Skin of body (tissue), 1 donor: ENCODE measurements at regions not wholly inside any gene's neighbourhood (a gene's known extent, or its start where the extent isn't known, plus 50 kb on each side); places are given as distances from the start of the nearest gene placed in this dataset.

ENCODE experiments used
- DNase-seq: peaks from one replicate; lab custom pipeline; 2025; lab: John Stamatoyannopoulos, UW

DNA sequence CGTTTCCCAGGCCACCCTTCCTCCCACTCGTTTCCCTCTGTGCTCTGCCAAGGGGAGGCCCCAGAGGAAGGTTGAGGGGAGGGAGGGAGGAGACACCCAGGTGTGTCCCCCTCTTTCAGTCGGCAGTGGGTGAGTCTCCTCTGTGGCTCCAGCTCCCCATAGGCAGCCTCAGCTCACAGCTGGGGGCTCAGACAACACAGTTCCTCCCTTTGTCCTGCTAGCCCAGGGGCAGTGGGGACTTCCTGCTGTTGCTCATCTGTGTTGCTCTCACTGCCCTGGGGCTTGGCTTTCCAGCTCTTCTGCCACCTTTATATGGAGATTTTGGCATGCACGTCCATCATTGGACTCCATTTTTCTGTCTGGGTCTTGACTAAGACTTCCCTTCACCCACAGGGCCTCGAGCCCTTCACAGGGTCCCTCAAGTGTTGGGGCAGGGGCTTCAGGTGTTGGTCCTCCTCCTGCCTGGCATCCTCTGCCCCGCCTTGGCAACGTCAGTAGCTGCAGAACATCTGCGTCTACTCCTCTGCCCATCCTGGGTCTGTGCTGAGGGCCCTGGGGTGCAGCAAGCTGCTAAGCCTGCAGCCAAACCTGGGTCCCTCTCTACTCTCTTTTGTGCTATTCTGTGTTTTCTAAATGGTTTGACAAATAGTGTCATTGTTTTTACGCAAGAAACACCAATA, 190.6 kb upstream of the PMEPA1 start:
- DNase-seq, result no peak

DNA sequence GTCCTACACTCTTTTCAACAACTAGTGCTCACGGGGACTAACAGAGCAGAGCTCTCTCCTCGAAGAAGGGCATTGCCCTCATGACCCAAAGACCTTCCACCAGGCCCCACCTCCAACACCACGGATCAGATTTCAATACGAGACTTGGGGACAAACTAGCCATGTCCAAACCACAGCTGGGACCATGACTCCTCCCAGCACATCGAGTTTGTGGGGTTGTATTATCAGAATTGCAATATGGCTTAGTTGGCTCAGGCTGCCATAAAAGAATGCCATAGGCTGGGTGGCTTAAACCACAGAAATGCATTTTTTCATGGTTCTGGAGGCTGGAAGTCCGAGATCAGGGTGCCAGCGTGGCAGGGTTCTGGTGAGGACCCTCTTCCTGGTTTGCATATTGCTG, 189.7 kb upstream of the PMEPA1 start:
- DNase-seq, result no peak

DNA sequence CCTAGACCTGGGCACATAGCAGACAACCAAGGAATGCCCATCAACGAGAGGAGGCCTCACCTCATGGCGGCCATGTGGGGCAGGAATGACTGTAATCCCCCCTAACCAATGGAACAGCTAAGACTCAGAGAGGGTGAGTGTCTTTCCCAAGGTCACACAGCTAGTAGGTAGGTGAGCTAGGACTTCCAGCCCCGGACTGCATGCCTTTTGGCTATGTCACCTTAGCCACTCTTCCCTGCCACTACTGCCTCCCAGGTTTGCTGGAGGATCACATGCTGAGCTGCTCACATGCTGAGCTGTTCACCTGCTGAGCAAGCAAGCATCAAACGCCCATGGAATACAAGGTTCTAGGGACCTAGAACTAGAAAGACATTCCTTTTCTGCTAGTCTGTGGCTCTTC, 188.5 kb upstream of the PMEPA1 start:
- DNase-seq, result no peak

DNA sequence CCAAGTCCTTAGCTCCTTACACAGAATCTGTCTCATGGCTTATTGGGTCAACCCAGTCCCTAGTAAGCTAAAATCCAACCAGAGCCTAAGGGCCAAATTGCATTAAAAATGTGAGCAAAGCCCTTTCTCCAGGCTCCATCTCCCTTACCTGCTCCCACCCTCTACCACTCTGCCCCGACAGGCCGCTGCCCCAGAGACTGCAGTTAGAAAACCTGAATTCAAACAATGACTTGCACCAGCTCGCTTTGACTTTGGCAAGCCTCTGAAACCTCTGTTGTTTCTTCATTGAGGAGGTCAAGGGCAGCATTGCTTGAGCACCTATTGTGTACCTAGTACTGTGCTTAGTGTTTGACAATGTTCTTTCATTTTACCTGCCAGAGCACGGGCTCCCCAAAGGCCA, 188.1 kb upstream of the PMEPA1 start:
- no peak for DNase-seq

DNA sequence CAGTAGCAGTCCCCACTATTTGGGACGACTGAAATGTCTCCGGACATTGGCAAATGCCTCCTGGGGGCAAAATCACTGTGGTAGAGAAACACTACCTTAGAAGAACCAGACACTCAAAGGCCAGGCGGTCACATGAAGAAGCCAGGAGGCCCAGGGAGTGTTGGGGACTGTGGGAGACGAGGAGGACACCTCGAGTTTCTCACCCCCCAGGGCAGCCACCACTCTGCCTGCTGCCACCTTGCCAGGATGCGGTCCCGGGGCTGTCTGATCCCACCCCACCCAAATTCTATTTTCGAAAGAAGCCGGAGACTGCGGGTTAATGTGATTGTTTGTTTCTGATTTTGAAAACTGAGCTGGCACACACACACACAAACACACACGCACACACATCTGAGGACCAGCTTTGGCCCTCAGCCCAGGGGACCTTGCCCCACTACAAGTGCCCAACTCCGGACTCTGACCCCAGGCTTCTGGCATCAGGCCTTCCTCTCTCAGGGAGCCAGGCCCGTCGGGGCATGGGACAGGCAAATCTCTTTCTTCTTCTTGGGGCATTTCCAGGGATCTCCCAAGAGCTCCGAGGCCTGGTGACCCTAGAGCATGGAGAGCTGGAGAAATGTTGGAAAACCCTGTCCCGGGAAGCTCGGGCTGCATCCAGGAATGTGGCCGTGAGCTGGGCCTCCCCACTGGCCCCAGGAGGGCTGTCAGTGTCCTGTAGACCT, 187.5 kb upstream of the PMEPA1 start:
- DNase-seq, result no peak

DNA sequence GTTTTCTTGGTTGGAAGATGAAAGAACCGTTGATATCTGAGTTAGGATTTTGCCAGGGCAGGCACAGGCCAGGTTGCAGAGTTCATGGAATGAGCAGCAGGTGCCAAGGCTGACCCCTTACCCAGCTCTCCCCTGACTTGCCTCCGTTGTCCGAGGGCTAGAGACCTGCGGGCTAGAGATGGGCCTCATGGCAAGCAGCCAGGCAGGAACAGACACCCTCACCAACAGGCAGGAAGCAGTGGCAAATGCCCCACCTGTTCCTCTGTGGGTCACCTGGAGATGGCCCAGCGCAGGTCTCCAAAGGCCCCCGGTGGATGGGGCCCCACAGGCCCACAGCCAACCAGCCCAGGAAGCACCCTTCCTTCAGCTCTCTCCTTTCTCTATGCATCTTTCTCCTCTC, 186.7 kb upstream of the PMEPA1 start:
- DNase-seq, result no peak

DNA sequence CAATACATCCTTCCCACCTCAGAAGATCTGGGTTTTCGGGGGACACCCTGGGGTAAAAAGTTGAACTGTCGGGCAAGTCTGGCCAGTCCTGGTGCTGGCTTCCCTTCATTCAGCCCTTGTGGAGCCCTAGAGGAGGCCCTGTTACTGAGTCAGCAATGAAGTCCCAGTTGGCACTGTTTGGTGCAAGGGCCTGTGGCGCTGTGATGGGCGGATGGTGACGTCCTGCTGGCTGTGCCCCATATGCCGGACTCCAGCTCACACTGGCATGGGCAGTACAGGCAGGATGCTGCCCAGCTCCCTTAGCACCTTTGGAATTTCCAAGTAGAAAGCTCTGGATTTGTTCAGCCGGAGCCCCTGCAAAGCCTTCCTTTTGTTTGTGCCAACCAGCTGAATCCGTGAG, 186.2 kb upstream of the PMEPA1 start:
- no peak for DNase-seq

DNA sequence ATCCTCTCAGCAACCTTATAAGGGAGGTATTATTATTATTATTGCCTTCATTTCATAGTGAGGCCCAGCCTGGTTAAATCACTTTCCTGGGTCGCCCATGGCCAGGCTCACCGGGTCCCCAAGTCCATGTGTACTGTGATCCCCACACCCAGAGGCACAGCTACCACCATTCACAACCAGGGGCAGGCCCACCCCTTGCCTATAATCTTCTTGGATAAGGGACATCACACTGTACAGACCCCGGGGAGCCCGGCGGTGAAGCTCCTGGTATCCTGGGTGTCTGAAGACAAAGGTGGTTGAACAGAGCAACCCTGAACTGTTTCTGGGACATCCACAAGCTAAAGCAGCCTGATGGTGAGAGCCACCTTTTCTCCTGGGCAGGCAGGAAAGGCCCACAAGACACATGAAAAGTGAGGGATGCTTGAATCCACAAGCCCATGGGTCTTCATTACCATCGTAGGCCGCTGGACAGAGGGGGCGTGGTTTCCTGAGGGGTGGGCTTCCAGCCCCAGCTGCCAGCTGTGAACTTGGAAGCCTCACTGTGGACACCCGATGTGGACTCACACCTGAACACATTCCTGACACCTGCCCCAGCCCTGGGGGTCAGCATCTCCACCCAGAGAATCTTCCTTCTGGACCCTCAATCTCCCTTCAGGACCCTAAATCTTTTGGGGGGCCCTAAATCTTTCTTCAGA, 185.5 kb upstream of the PMEPA1 start:
- no peak for DNase-seq

DNA sequence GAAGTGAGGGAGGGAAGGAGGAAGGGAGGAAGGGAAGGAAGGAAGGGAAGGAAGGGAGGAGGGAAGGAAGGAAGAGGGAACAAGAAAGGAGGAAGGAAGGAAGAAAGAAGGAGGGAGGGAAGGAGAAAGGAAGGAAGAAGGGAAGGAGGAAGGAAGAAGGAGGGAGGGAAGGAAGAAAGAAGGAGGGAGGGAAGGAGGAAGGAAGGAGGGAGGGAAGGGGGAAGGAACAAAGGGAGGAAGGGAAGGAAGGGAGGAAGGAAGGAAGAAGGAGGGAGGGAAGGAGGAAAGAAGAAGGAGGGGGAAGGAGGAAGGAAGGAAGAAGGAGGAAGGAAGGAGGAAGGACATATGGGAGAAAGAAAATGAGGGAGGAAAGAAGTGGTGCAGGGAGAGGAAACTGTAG, 184.7 kb upstream of the PMEPA1 start:
- DNase-seq, result no peak

DNA sequence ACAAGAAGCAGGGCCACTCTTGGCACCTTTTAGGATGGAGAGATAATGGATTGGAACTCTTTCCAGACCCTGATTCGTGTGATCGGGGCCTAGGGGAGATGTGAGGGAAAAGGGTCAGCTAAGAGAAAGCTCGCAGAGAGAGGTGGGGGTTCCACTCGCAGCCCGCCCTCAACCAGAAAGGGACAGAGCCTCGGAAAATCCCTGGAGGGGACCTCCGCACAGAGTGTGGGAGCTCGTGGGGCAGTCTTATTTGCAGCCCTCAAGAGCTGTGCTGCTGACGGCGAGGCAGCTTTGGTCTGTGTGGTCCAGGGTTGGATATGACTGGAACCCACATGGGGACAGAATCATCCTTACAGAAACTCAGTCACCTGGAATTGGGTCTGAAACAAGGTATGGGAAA, 184.3 kb upstream of the PMEPA1 start:
- DNase-seq, result no peak

DNA sequence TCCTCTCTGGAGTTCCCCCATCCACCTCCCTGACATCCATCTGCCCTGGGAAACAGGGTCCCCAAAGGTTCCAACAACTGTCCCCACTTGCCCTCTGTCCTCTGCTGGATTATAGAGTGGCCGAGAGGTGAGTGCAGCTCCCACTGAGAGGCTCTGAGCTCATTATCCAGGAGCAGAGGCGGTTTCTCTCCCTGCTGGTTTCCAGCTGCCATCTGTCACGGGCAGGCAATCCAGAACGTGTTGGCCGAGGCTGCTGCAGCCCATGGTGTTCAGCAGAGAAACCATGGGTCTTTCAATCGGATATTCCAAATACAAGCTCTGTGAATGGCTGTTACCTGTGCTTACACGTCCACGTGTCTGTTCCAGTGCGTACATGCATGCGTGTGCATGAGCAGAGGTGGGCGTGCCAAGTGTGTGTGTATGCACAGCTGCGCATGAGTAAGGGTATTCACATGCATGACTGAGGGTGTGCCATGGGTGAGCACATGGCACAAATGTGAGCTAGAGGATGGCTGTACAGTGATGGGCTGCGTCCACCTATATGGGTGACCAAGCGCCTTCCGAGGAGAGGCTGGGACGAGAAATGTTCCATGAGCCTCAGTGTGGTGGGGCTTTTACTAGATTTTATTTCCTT, 183.7 kb upstream of the PMEPA1 start:
- DNase-seq, result no peak

DNA sequence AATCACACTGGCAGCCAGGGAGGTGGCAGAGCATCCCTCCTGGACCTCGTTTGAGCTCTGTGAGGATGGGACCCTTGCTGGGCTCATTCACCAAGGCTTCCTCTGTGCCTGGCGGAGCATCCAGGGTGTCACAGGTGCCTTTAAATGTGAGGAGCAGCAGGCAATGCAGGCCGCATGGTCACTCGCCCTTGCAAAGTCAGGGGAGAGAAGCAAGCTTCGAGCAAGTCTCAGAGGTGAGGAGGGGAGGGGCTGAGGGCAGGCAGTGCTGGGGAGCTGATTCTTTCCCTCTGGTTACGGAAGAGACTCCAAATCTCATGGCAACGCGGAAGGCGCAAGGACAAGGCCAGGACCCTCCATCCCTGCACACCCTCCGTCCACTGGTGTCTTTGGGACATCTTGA, 182.7 kb upstream of the PMEPA1 start:
- no peak for DNase-seq

DNA sequence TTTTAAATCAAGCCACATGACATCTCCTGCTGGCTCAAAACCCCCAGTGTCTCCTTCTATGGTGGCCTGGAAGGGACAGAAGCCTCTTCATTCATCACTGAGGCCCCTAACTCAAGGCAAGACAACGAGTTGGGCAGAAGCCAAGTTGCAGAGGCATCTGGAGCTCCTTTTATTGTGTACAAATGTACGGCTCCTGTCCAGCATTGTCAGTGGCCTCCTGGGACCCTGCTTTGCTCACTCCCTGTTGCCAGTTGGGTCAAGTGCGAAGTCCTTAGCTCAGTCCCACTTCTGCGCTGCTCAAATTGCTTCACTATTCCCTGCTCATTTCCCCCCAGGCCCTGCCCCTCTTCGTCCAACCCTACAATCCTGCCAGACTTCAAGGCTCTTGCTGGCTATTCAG, 181.2 kb upstream of the PMEPA1 start:
- no peak for DNase-seq

DNA sequence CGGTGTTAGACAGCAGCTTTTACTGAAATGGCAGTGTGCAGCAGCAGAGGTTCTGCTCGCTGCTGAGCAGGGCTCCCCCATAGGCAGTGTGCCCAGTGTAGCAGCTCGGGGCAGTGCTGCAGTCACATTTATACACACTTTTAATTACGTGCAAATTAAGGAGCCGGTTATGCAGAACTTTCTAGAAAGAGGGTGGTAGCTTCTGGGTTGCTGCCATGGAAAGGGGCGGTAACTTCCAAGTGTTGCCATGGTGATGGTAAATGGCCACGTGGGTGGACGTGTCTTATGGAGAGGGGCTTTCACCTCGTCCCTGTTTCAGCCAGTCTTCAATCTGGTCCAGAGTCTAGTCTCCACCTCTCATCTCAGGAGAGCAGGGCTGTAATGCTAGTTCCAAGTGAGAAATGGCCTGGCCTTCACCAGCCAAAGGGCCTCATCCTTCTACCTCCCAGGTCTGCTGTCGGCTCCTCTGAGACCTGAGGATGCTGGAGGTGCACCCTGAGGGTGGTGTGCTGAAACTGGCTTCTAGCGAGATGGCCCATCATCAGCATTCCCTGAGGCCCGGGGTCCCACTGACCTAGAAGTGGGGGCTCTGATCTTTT, 180.5 kb upstream of the PMEPA1 start:
- DNase-seq, result no peak

DNA sequence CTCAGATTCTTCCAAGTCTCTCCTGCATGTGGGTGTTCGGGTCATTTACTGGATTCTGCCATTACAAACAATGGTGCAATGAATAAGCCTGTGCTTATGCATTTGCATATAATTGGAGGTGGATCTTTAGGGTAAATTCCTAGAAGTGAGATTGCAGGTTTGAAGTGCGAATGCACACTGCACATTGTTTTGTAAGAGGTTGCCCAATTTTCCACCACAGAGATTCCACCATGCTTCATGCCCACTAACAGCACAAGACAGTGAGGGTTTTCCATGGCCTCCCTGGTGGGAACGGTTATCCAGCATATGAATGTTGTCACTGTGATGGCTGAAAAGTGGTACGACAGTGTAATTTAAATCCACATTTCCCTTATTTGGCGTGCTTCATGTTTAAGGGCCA, 178.8 kb upstream of the PMEPA1 start:
- no peak for DNase-seq

DNA sequence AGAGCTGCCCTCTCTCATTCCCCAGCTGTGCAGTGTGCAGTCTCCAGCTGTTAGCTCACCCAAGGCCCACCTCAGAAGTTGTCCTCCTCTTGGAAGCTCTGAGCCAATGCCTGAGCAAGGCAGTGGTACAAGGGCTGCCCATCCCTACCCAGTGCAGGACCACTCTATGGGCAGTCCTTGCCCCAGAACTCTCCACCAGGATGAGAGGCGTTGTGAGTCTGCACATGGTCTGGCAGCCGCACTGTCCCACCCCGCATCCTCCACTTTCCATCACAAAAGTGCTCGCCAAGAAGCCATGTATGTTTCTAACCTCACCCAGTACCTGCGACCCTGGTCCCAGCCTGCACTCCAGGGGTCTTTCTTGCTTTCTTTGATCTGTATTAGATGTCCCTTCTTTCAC, 175.1 kb upstream of the PMEPA1 start:
- no peak for DNase-seq

DNA sequence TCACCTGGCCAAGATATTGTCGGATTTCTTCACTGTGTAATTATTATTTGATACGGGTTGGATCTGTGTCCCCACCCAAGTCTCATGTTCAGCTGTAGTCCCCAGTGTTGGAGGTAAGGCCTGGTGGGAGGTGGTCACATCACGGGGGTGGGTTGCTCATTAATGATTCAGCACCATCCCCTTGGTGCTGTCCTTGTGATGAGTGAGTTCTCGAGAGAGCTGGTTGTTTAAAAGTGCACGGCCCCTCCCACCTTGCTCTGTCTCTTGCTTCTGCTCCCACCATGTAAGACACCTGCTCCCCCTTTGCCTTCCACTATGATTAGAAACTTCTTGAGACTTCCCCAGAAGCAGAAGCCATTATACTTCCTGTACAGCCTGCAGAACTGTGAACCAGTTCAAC, 173.9 kb upstream of the PMEPA1 start:
- no peak for DNase-seq

DNA sequence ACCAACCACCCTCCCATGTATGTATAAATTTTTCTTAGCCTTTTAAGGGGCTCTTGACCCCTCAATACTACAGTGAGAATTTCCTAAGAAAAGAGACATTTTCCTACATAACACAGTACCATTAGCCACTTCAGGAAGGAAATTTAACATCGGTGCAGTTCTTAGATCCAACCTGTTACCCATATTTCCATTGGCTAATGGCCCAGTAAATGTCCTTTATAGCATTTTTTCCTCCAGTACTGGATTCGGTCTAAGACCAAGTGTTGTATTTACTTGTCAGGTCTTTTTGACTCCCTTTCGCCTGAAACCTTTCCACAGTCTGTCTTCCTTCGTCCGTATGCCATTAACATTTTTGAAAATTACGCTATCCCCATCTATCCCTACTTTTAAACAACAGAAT, 173.4 kb upstream of the PMEPA1 start:
- DNase-seq, result no peak

DNA sequence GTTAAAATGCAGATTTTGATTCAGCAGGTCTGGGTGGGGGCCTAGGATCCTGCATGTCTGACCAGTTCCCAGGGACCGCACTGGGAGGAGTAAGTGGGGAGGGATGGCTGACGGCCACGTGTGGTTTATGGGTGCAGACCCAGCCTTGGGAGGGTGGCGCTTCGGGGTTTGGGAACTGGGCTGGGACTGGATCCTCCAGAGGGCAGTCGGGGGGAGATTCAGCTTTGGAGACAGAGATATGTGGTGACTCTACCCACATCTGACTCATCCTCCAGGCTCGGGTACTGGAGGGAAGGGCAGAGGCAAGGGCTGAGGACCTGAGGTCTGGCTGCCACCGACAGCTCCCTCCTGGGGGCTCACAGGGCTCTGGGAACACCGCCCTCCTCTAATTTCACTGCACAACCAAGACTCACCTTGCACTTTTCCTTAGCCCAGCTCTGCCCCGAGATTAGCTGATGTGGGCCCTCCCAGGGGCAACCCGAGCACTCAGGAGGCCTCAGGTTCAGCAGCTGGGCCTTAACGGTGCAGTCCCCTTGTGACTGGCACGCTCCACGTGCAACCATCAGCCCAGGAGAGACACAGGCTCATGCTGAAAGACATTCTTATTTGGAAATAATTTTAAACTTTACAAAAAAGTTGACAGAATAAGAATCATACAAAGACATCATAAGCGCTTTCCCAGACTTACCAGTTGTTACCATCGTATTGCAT, 172.8 kb upstream of the PMEPA1 start:
- no peak for DNase-seq

DNA sequence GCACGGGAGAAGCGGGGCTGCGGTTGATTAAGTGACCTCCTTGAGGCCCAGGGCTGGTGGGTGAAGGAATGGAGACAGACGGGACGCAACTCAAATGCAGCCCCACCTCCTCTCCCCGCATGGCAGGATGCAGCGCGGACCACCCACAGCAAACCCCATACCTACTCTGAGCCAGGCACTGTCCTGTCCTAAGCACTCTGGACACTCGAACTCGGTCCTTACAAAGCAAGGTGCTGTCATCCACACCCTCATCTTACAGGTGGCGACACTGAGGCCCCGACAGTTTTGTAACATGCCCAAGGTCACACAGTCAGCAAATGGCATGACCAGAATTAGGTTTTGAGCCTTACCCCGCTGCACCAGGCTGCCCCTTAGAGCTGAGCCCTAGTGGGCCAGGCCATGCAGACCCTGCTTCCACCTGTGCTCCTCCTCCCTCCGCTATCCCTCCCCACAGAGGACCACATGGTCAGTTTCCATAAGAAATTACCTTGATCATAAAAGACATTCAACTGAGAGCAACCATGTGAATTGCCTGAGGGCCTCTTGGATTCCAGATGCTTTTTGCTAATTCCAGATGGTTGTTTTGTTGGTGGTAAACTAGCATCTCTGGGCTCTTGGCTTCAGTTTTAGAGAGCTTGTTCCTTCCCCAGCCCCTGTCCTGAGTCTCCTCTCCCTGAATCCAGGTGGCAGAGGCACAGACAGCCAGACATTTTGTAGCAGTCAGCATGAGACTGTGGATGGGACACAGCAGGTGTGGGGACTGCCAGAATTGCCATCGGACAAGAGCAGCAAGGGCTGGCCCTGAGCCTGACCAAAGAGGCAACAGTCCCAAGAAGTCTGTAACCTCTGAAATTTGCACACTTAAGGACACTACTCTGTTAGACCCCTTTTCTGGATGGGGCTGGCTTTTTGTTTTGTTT, 171.9 kb upstream of the PMEPA1 start:
- DNase-seq, result peak; percentile 54
